GM12872 (cell line): ENCODE measurements at regions not wholly inside any gene's neighbourhood (a gene's known extent, or its start where the extent isn't known, plus 50 kb on each side); places are given as distances from the start of the nearest gene placed in this dataset.

Experiments
- CTCF ChIP-seq: IDR thresholded peaks from 3 replicates; pipeline ENCODE4 v1.5.1; 2011; ENCODE audit warnings: low read depth, mild to moderate bottlenecking, low read length, moderate library complexity; ENCODE audit not compliant: insufficient read depth

GRCh38 chrX:96502507-96502906 lies 182.1 kb upstream of the DIAPH2 start:
- TF ChIP-seq CTCF: no peak

GRCh38 chrX:96538104-96538725 lies 146.4 kb upstream of the DIAPH2 start:
- TF ChIP-seq CTCF: no peak

- no peak for TF ChIP-seq CTCF
These were observed 144.5 kb upstream of the DIAPH2 start for GRCh38 chrX:96540111-96540631.

GRCh38 chrX:96551322-96551872 lies 133.2 kb upstream of the DIAPH2 start:
- no peak for TF ChIP-seq CTCF

- TF ChIP-seq CTCF: no peak
These were observed 127.8 kb upstream of the DIAPH2 start for GRCh38 chrX:96556886-96557285.

- TF ChIP-seq CTCF: no peak
These were observed 121.0 kb upstream of the DIAPH2 start for GRCh38 chrX:96563646-96564045.

GRCh38 chrX:96564595-96564994 lies 120.0 kb upstream of the DIAPH2 start:
- TF ChIP-seq CTCF: no peak

GRCh38 chrX:96566878-96567277 lies 117.8 kb upstream of the DIAPH2 start:
- no peak for TF ChIP-seq CTCF
